ENCODE measurements at regions not wholly inside any gene's neighbourhood (a gene's known extent, or its start where the extent isn't known, plus 50 kb on each side); places are given as distances from the start of the nearest gene placed in this dataset.

- H3K27ac Mint-ChIP-seq (ENCODE audit: unreplicated experiment) = peak overlapping the region; percentile 46
- peaks cover 3% of the 10 kb centered on the region for H3K27me3 Mint-ChIP-seq (ENCODE audit: low read depth)
- DNase-seq (ENCODE audit: low read depth, low spot score) = peak; percentile 29
- no peaks in the 10 kb centered on the region for H3K36me3 Mint-ChIP-seq (ENCODE audit: low read depth)
- peaks cover 52% of the 10 kb centered on the region for H3K4me1 Mint-ChIP-seq
- H3K4me3 Mint-ChIP-seq = peak overlapping the region; percentile 31
- no peak for TF ChIP-seq CTCF (conservative IDR thresholded peaks at IDR 0.05)
- H3K9me3 Mint-ChIP-seq = no peaks in the 10 kb centered on the region
Observed at GRCh38 chr19:29088761-29089160, 124.2 kb downstream of the UQCRFS1 start.

DNA sequence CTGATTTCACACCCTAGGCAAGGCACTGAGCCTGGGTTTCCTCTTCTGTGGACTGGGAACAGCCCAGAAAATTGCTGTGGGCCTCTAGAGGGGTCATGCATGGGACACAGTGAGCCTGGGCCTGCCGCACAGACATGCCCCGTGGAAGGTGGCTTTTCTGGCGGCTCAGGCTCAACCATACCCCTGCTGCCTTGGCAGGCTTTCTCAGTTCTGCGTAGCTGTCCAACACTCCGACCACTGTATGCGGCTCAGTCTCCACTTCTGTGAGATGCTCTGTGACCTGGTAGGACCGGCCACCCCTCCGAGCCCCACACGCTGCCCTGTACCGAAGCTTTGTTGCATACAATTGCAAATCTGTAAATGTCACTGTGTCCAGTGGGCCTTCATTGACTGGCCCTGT, 126.3 kb downstream of the UQCRFS1 start:
- TF ChIP-seq CTCF (conservative IDR thresholded peaks at IDR 0.05) = no peak
- no peaks in the 10 kb centered on the region for H3K36me3 Mint-ChIP-seq (ENCODE audit: low read depth)

GRCh38 chr19:29086182-29086581, 126.8 kb downstream of the UQCRFS1 start:
- Mint-ChIP-seq H3K9me3 (no peaks in the 10 kb centered on the region), H3K4me3 (no peak overlapping the region), H3K27ac (ENCODE audit: unreplicated experiment) (no peak overlapping the region), H3K4me1 (peaks cover 45% of the 10 kb centered on the region), H3K36me3 (ENCODE audit: low read depth) (no peaks in the 10 kb centered on the region), H3K27me3 (ENCODE audit: low read depth) (peaks cover 3% of the 10 kb centered on the region)
- no peak for DNase-seq (ENCODE audit: low read depth, low spot score)
- no peak for TF ChIP-seq CTCF (conservative IDR thresholded peaks at IDR 0.05)

More for the DNA sequence above, 126.3 kb downstream of the UQCRFS1 start:
- peaks cover 3% of the 10 kb centered on the region for H3K27me3 Mint-ChIP-seq (ENCODE audit: low read depth)
- no peaks in the 10 kb centered on the region for H3K9me3 Mint-ChIP-seq
- H3K27ac Mint-ChIP-seq (ENCODE audit: unreplicated experiment) = no peak overlapping the region
- no peak for DNase-seq (ENCODE audit: low read depth, low spot score)
- H3K4me1 Mint-ChIP-seq = peaks cover 49% of the 10 kb centered on the region
- H3K4me3 Mint-ChIP-seq = no peak overlapping the region

GRCh38 chr19:29085630-29086029, 127.3 kb downstream of the UQCRFS1 start:
- peaks cover 39% of the 10 kb centered on the region for H3K4me1 Mint-ChIP-seq
- H3K4me3 Mint-ChIP-seq = no peak overlapping the region
- no peaks in the 10 kb centered on the region for H3K36me3 Mint-ChIP-seq (ENCODE audit: low read depth)
- no peaks in the 10 kb centered on the region for H3K9me3 Mint-ChIP-seq
- no peak for TF ChIP-seq CTCF (conservative IDR thresholded peaks at IDR 0.05)
- H3K27me3 Mint-ChIP-seq (ENCODE audit: low read depth) = peaks cover 3% of the 10 kb centered on the region
- H3K27ac Mint-ChIP-seq (ENCODE audit: unreplicated experiment) = no peak overlapping the region
- DNase-seq (ENCODE audit: low read depth, low spot score) = no peak

GRCh38 chr19:29085206-29085605, 127.7 kb downstream of the UQCRFS1 start:
- DNase-seq (ENCODE audit: low read depth, low spot score) = no peak
- peaks cover 3% of the 10 kb centered on the region for H3K27me3 Mint-ChIP-seq (ENCODE audit: low read depth)
- H3K4me3 Mint-ChIP-seq = no peak overlapping the region
- no peaks in the 10 kb centered on the region for H3K9me3 Mint-ChIP-seq
- H3K4me1 Mint-ChIP-seq = peaks cover 36% of the 10 kb centered on the region
- no peak overlapping the region for H3K27ac Mint-ChIP-seq (ENCODE audit: unreplicated experiment)
- TF ChIP-seq CTCF (conservative IDR thresholded peaks at IDR 0.05) = no peak
- no peaks in the 10 kb centered on the region for H3K36me3 Mint-ChIP-seq (ENCODE audit: low read depth)

GRCh38 chr19:29084266-29084665, 128.7 kb downstream of the UQCRFS1 start:
- Mint-ChIP-seq H3K36me3 (ENCODE audit: low read depth) (no peaks in the 10 kb centered on the region), H3K4me3 (no peak overlapping the region), H3K27me3 (ENCODE audit: low read depth) (peaks cover 3% of the 10 kb centered on the region), H3K4me1 (peaks cover 42% of the 10 kb centered on the region), H3K9me3 (no peaks in the 10 kb centered on the region), H3K27ac (ENCODE audit: unreplicated experiment) (no peak overlapping the region)
- DNase-seq (ENCODE audit: low read depth, low spot score) = peak; percentile 28
- peak; percentile 49 for TF ChIP-seq CTCF (conservative IDR thresholded peaks at IDR 0.05)
